Renal cortical epithelial cell (primary cell): ENCODE measurements at regions not wholly inside any gene's neighbourhood (a gene's known extent, or its start where the extent isn't known, plus 50 kb on each side); places are given as distances from the start of the nearest gene placed in this dataset.
A peak's percentile ranks its signal among the peaks of the same experiment; 100 is the strongest.

ENCODE experiments used
- DNase-seq: peaks from one replicate; pipeline ENCODE4 v3.0.0-alpha.2; 2011; ENCODE audit warnings: low read depth

- DNase-seq, result peak; percentile 41
Measured at GRCh38 chr5:157914151-157914788, 55.3 kb upstream of the CLINT1 start.

- no peak for DNase-seq
Measured at GRCh38 chr5:157913575-157913974, 54.6 kb upstream of the CLINT1 start.

- DNase-seq, result peak; percentile 51
Measured at GRCh38 chr5:157912621-157913325, 53.8 kb upstream of the CLINT1 start.

GRCh38 chr5:157911568-157911967 is 52.6 kb upstream of the CLINT1 start:
- no peak for DNase-seq
